H1 (cell line): ENCODE measurements at regions not wholly inside any gene's neighbourhood (a gene's known extent, or its start where the extent isn't known, plus 50 kb on each side); places are given as distances from the start of the nearest gene placed in this dataset.

Experiments used
- ATF2 ChIP-seq: IDR thresholded peaks from 2 replicates; pipeline ENCODE4 v1.6.1; 2012; ENCODE audit warnings: low read length, inconsistent platforms
- CBX8 ChIP-seq: fragments of 300-800, 300-1000 bp; sonication (generic); IDR thresholded peaks from 2 replicates; pipeline ENCODE4 v1.7.1; 2016; ENCODE audit warnings: low read depth, low read length, borderline replicate concordance
- GABPA ChIP-seq: IDR thresholded peaks from 2 replicates; pipeline ENCODE4 v1.6.1; 2011; ENCODE audit warnings: mild to moderate bottlenecking, low read length, moderate library complexity, borderline replicate concordance; ENCODE audit not compliant: insufficient read depth
- NANOG ChIP-seq: IDR thresholded peaks from 2 replicates; pipeline ENCODE4 v1.6.1; 2011; ENCODE audit warnings: low read length, low read depth, mild to moderate bottlenecking, inconsistent platforms; ENCODE audit not compliant: insufficient read depth, poor library complexity, severe bottlenecking
- RBBP5 ChIP-seq: IDR thresholded peaks from 2 replicates; pipeline ENCODE4 v1.7.1; 2012; ENCODE audit warnings: low read depth, mild to moderate bottlenecking, inconsistent platforms, low read length, moderate library complexity, borderline replicate concordance
- TEAD4 ChIP-seq: IDR thresholded peaks from 2 replicates; pipeline ENCODE4 v1.6.1; 2012; ENCODE audit warnings: low read depth, low read length, inconsistent platforms, mixed read lengths

GRCh38 chr1:216778737-216779136 lies 55.5 kb upstream of the ESRRG start (continued):
- TF ChIP-seq ATF2 (no peak), NANOG (no peak), TEAD4 (no peak), CBX8 (no peak), GABPA (no peak), RBBP5 (no peak)
